Jurkat, Clone E6-1 (cell line): ENCODE measurements at regions not wholly inside any gene's neighbourhood (a gene's known extent, or its start where the extent isn't known, plus 50 kb on each side); places are given as distances from the start of the nearest gene placed in this dataset.

Experiments
- DNase-seq: peaks from one replicate; pipeline ENCODE4 v3.0.0-alpha.2; 2011; ENCODE audit warnings: low read depth, low spot score
- H3K4me3 ChIP-seq: 2 replicates; pipeline ENCODE4 v1.5.1; 2011; ENCODE audit warnings: mild to moderate bottlenecking, low read length, control low read depth, moderate library complexity

- DNase-seq: no peak
- no peak overlapping the region for H3K4me3 ChIP-seq
These were observed 116.4 kb upstream of the ITGB1 start for GRCh38 chr10:33074443-33074842.

GRCh38 chr10:33073641-33074415 is 115.8 kb upstream of the ITGB1 start:
- peak; percentile 9 for DNase-seq
- no peak overlapping the region for H3K4me3 ChIP-seq

- DNase-seq: no peak
- no peak overlapping the region for H3K4me3 ChIP-seq
These were observed 113.8 kb upstream of the ITGB1 start for GRCh38 chr10:33071857-33072256.

GRCh38 chr10:33070101-33070500 is 112.1 kb upstream of the ITGB1 start:
- no peak for DNase-seq
- no peak overlapping the region for H3K4me3 ChIP-seq

GRCh38 chr10:33067917-33068316 is 109.9 kb upstream of the ITGB1 start:
- no peak for DNase-seq
- H3K4me3 ChIP-seq: no peak overlapping the region

GRCh38 chr10:33067481-33067880 is 109.5 kb upstream of the ITGB1 start:
- no peak overlapping the region for H3K4me3 ChIP-seq
- no peak for DNase-seq

- no peak overlapping the region for H3K4me3 ChIP-seq
- no peak for DNase-seq
These were observed 108.7 kb upstream of the ITGB1 start for GRCh38 chr10:33066558-33067236.

GRCh38 chr10:33065111-33065510 is 107.1 kb upstream of the ITGB1 start:
- H3K4me3 ChIP-seq: no peak overlapping the region
- DNase-seq: no peak

GRCh38 chr10:33064706-33065105 is 106.7 kb upstream of the ITGB1 start:
- no peak for DNase-seq

GRCh38 chr10:33057620-33058019 is 99.6 kb upstream of the ITGB1 start:
- DNase-seq: no peak
- no peak overlapping the region for H3K4me3 ChIP-seq

More at GRCh38 chr10:33064706-33065105, 106.7 kb upstream of the ITGB1 start:
- no peak overlapping the region for H3K4me3 ChIP-seq

GRCh38 chr10:33056828-33057596 is 99.0 kb upstream of the ITGB1 start:
- H3K4me3 ChIP-seq: no peak overlapping the region
- no peak for DNase-seq

GRCh38 chr10:33055625-33056024 is 97.6 kb upstream of the ITGB1 start:
- DNase-seq: no peak
- H3K4me3 ChIP-seq: no peak overlapping the region

GRCh38 chr10:33052915-33053810 is 95.1 kb upstream of the ITGB1 start:
- DNase-seq: no peak
- H3K4me3 ChIP-seq: no peak overlapping the region

GRCh38 chr10:33052263-33052875 is 94.3 kb upstream of the ITGB1 start:
- DNase-seq: no peak
- H3K4me3 ChIP-seq: no peak overlapping the region

GRCh38 chr10:33049963-33050920 is 92.2 kb upstream of the ITGB1 start:
- peak; percentile 39 for DNase-seq

GRCh38 chr10:33048223-33048622 is 90.2 kb upstream of the ITGB1 start:
- H3K4me3 ChIP-seq: no peak overlapping the region
- no peak for DNase-seq

More at GRCh38 chr10:33049963-33050920, 92.2 kb upstream of the ITGB1 start:
- peak overlapping the region; percentile 50 for H3K4me3 ChIP-seq

- H3K4me3 ChIP-seq: no peak overlapping the region
- no peak for DNase-seq
These were observed 89.6 kb upstream of the ITGB1 start for GRCh38 chr10:33047655-33048054.
